GM12872 (cell line): ENCODE measurements at regions not wholly inside any gene's neighbourhood (a gene's known extent, or its start where the extent isn't known, plus 50 kb on each side); places are given as distances from the start of the nearest gene placed in this dataset.

Source experiments
- CTCF ChIP-seq: IDR thresholded peaks from 3 replicates; pipeline ENCODE4 v1.5.1; 2011; ENCODE audit warnings: low read depth, mild to moderate bottlenecking, low read length, moderate library complexity; ENCODE audit not compliant: insufficient read depth

- TF ChIP-seq CTCF = no peak
Measured at GRCh38 chr13:107104631-107105030, 536.7 kb upstream of the ARGLU1 start.

GRCh38 chr13:107102676-107103075, 534.7 kb upstream of the ARGLU1 start:
- TF ChIP-seq CTCF = no peak

- no peak for TF ChIP-seq CTCF
Measured at GRCh38 chr13:107099661-107100060, 531.7 kb upstream of the ARGLU1 start.

GRCh38 chr13:107097916-107098315, 530.0 kb upstream of the ARGLU1 start:
- no peak for TF ChIP-seq CTCF

- no peak for TF ChIP-seq CTCF
Measured at GRCh38 chr13:107095876-107096275, 527.9 kb upstream of the ARGLU1 start.

GRCh38 chr13:107091861-107092260, 523.9 kb upstream of the ARGLU1 start:
- TF ChIP-seq CTCF = no peak

- TF ChIP-seq CTCF = no peak
Measured at GRCh38 chr13:107091428-107091827, 523.5 kb upstream of the ARGLU1 start.

GRCh38 chr13:107088061-107088460, 520.1 kb upstream of the ARGLU1 start:
- TF ChIP-seq CTCF = no peak
